ENCODE measurements at regions not wholly inside any gene's neighbourhood (a gene's known extent, or its start where the extent isn't known, plus 50 kb on each side); places are given as distances from the start of the nearest gene placed in this dataset.

GRCh38 chr11:87391496-87391895, 353.8 kb downstream of the TMEM135 start (continued):
- no peak for TF ChIP-seq CSRNP3 (CRISPR knock-in tag; IDR thresholded peaks at IDR 0.05)
- TF ChIP-seq ZFP3 (CRISPR knock-in tag; IDR thresholded peaks at IDR 0.05) = no peak
- TF ChIP-seq ZFP30 (CRISPR knock-in tag; IDR thresholded peaks at IDR 0.05) = no peak
- no peak for TF ChIP-seq CSDC2 (CRISPR knock-in tag; IDR thresholded peaks at IDR 0.05)
- no peak for TF ChIP-seq TCF4 (CRISPR knock-in tag; IDR thresholded peaks at IDR 0.05; ENCODE audit: borderline replicate concordance)
- TF ChIP-seq PATZ1 (CRISPR knock-in tag; IDR thresholded peaks at IDR 0.05; ENCODE audit: borderline replicate concordance) = no peak
- no peak for TF ChIP-seq ISL1 (CRISPR knock-in tag; IDR thresholded peaks at IDR 0.05)
- TF ChIP-seq TOX (CRISPR knock-in tag; IDR thresholded peaks at IDR 0.05; ENCODE audit: borderline replicate concordance) = no peak
- TF ChIP-seq ARNTL (CRISPR knock-in tag; IDR thresholded peaks at IDR 0.05; ENCODE audit: borderline replicate concordance, low read depth) = no peak
- TF ChIP-seq GLIS3 (CRISPR knock-in tag; IDR thresholded peaks at IDR 0.05) = no peak
- TF ChIP-seq PPARA (CRISPR knock-in tag; IDR thresholded peaks at IDR 0.05; ENCODE audit: borderline replicate concordance) = no peak

GRCh38 chr11:87384078-87384729, 346.5 kb downstream of the TMEM135 start:
- no peak for ATAC-seq
- TF ChIP-seq ARNTL (CRISPR knock-in tag; IDR thresholded peaks at IDR 0.05; ENCODE audit: borderline replicate concordance, low read depth) (no peak), TSHZ2 (CRISPR knock-in tag; IDR thresholded peaks at IDR 0.05) (no peak), ZNF70 (CRISPR knock-in tag; IDR thresholded peaks at IDR 0.05) (no peak), CSDC2 (CRISPR knock-in tag; IDR thresholded peaks at IDR 0.05) (no peak)

- TF ChIP-seq GLIS3 (CRISPR knock-in tag; IDR thresholded peaks at IDR 0.05) (no peak), PATZ1 (CRISPR knock-in tag; IDR thresholded peaks at IDR 0.05; ENCODE audit: borderline replicate concordance) (peak; percentile 83; the same call in 1 of the 2 replicates), ZNF8 (CRISPR knock-in tag; IDR thresholded peaks at IDR 0.05) (no peak), ISL1 (CRISPR knock-in tag; IDR thresholded peaks at IDR 0.05) (peak; percentile 96)
- no peak for ATAC-seq
Measured at GRCh38 chr11:87374038-87374807, 336.5 kb downstream of the TMEM135 start.
